ENCODE measurements at regions not wholly inside any gene's neighbourhood (a gene's known extent, or its start where the extent isn't known, plus 50 kb on each side); places are given as distances from the start of the nearest gene placed in this dataset.
"Not testable (repeated sequence)": the region's sequence is repeated elsewhere in the genome, so short reads cannot be mapped to it uniquely, and the experiment has no call there.

GRCh38 chrX:139044680-139045079 is 333.2 kb upstream of the FGF13 start:
- no peak for DNase-seq (ENCODE audit: low read depth)

GRCh38 chrX:139039041-139039440 is 327.5 kb upstream of the FGF13 start:
- peak; percentile 83 for DNase-seq (ENCODE audit: low read depth)

GRCh38 chrX:139026811-139027210 is 315.3 kb upstream of the FGF13 start:
- no peak for DNase-seq (ENCODE audit: low read depth)

DNA sequence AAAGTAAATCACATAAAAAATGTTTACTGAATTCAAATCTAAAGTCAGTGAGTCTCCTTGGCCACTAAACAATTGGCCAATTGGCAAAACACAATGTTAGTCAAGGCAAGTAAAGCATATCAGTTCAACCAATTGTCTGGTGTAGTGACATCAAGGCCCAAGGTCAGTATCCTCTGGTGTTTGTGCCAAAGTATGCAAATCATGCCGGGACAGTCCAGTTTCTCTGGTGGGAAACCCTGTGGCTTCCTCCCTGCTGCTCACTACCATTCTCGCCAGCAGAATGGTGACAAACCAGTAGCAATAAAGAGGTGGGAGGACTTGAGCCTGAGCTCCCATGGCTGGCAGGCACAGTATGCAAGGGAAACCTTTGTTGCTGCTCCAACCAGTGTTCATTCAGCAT is 314.9 kb upstream of the FGF13 start:
- no peak for DNase-seq (ENCODE audit: low read depth)

- peak; percentile 7 for DNase-seq (ENCODE audit: low read depth)
Observed at GRCh38 chrX:139025816-139026215, 314.3 kb upstream of the FGF13 start.

GRCh38 chrX:139023531-139023930 is 312.0 kb upstream of the FGF13 start:
- no peak for DNase-seq (ENCODE audit: low read depth)

DNA sequence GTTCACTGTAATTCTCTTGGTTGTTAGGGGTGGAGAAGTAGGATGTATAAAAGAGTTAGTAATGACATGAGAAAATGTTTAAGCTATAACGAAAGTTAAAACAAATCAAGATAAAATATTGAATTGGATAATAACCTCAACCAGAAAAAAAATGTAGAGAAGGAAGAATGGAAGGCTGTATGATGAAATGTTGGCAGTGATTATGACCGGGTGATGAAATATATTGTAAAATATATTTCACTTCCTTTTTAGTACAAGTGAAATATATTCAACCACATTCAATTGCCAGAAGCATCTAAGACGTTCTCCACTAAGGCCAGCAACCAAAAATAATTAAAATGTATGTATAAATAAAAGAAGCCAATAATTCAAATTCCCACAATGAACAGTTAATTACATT is 309.3 kb upstream of the FGF13 start:
- DNase-seq (ENCODE audit: low read depth), result no peak

- DNase-seq (ENCODE audit: low read depth), result no peak
Observed at GRCh38 chrX:139018436-139018835, 306.9 kb upstream of the FGF13 start.

DNA sequence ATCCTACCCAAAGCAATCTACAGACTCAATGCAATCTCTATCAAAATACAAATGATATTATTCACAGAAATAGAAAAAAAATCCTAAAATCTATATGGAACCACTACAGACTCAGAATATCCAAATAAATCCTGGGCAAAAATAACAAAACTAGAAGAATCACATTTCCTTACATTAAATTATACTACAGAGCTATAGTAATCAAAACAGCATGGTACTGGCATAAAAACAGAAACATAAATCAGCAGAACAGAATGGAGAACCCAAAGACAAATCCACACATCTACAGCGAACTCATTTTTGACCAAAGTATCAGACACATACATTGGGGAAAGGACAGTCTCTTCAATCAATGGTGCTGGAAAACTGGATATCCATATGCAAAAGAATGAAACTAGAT is 304.1 kb upstream of the FGF13 start:
- no peak for DNase-seq (ENCODE audit: low read depth)

DNA sequence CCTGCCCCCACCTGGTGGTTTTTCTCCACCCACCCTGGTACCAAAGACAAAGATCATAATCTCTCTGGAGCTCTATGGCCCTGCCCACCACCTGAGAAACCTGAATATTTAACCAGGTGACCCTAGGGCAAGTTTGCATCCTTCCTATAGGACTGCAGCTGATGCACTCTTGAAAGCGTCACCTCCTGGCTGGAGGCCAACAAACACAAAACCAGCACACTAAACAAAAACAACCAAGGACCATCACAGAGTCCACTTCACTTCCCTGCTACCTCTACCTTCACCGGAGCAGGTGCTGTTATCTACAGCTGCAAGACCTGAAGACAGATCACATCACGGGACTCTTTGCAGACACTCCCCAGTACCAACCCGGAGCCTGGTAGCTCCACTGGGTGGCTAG is 296.7 kb upstream of the FGF13 start:
- no peak for DNase-seq (ENCODE audit: low read depth)

GRCh38 chrX:139003856-139004527 is 292.5 kb upstream of the FGF13 start:
- not testable (repeated sequence) for DNase-seq (ENCODE audit: low read depth)

GRCh38 chrX:139002319-139002718 is 290.8 kb upstream of the FGF13 start:
- DNase-seq (ENCODE audit: low read depth), result no peak

DNA sequence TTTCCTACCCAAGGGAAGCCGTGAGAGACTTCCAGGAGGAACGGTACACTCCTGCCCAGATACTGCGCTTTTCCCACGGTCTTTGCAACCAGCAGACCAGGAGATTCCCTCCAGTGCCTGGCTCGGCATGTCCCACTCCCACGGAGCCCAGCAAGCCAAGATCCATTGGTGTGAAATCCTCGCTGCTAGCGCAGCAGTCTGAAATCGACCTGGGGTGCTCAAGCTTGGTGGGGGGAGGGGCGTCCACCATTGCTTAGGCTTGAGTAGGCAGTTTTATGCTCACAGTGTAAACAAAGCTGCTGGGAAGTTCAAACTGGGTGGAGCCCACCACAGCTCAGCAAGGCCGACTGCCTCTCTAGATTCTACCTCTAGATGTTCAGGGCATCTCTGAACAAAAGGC is 284.8 kb upstream of the FGF13 start:
- no peak for DNase-seq (ENCODE audit: low read depth)

GRCh38 chrX:138995458-138995857 is 283.9 kb upstream of the FGF13 start:
- DNase-seq (ENCODE audit: low read depth), result no peak

- DNase-seq (ENCODE audit: low read depth), result not testable (repeated sequence)
Observed at GRCh38 chrX:138990425-138990824, 278.9 kb upstream of the FGF13 start.

GRCh38 chrX:138986866-138987265 is 275.3 kb upstream of the FGF13 start:
- DNase-seq (ENCODE audit: low read depth), result peak; percentile 53

DNA sequence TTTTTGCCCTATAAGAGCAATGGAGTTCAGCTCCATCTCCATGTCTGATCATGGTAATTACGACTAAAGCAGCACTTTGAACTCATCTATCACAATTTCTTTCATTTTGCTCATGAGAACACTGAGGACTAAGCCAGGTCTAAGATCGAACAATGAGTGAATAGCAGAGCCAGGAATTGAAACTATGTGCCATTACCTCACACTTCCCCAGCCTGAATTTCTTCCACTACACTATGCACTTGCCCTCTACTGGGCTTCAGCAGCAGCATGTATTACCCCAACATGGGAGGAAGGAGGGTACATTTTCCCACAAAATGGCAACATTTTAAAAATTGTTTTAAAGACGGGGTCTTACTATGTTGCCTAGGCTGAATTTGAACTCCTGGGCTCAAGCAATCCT is 274.7 kb upstream of the FGF13 start:
- peak; percentile 37 for DNase-seq (ENCODE audit: low read depth)

DNA sequence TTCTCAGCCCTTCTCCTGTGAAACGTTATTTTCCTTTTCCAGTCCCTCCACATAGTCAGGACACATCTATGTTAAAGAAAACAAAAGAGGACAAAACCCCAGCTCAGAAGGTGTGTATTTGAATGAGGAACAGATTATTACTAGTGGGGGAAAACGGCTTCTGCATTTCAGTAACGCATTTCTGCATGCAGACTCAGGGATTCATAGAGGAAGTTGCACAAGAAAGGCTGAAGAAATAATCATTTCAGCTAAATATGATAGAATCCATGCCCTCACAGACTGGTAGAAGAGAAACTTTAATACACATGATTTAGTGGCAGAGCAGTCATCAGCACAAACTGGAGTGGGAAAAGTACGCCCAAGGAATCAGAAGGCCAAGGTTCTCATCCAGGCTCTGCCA is 270.8 kb upstream of the FGF13 start:
- DNase-seq (ENCODE audit: low read depth), result no peak

GRCh38 chrX:138964501-138964900 is 253.0 kb upstream of the FGF13 start:
- DNase-seq (ENCODE audit: low read depth), result no peak

- not testable (repeated sequence) for DNase-seq (ENCODE audit: low read depth)
Observed at GRCh38 chrX:138962419-138962818, 250.9 kb upstream of the FGF13 start.

GRCh38 chrX:138954976-138955375 is 243.5 kb upstream of the FGF13 start:
- no peak for DNase-seq (ENCODE audit: low read depth)

- no peak for DNase-seq (ENCODE audit: low read depth)
Observed at GRCh38 chrX:138946926-138947325, 235.4 kb upstream of the FGF13 start.

DNA sequence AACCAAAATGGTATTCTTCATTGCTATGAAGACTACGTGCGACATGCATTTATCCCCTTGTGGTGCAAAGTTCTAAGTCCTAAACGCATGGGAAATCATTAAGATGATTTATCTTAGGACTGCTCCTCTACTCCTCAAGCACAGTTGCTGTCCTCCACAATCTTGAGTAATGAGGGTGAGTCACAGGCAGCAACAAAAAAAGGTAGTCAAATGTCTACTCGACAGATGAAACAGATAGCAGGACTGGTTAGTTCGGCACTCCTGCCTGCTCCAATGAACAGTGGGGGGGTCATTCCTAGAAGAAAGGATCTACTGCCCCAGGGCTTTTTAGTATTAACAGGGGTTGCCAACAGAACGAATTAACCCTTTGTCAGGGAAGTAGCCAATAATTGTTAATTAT is 233.7 kb upstream of the FGF13 start:
- DNase-seq (ENCODE audit: low read depth), result peak; percentile 50

- DNase-seq (ENCODE audit: low read depth), result no peak
Observed at GRCh38 chrX:138939038-138939437, 227.5 kb upstream of the FGF13 start.

Measured in renal cortical epithelial cell (primary cell).